Natural killer cell (primary cell): ENCODE measurements at regions not wholly inside any gene's neighbourhood (a gene's known extent, or its start where the extent isn't known, plus 50 kb on each side); places are given as distances from the start of the nearest gene placed in this dataset.

ENCODE experiments used
- ATAC-seq, 3 donors: fragments of 150-1000 bp in 2 of 3; fragments of 200-7000 bp in 1 of 3; cut with Tn5 transposase; 1 replicate in 1 of 3; 2 replicates in 2 of 3; pipeline ENCODE4 v1.10.0; 2021; ENCODE audit warnings: mild to moderate bottlenecking in 2 of 3, moderate library complexity in 2 of 3
- DNase-seq, 2 donors: peaks; one replicate each; pipeline versions ENCODE4 v3.0.0 to v3.0.0-alpha.2; 2013 to 2021; ENCODE audit warnings: mixed read lengths in 1 of 2
- H3K27ac ChIP-seq: one replicate; pipeline ENCODE4 v1.5.1; 2013; ENCODE audit warnings: mild to moderate bottlenecking, low read length
- H3K27me3 ChIP-seq: one replicate; pipeline ENCODE4 v1.6.1; 2013; ENCODE audit warnings: low read length; ENCODE audit not compliant: control insufficient read depth, insufficient read depth
- H3K36me3 ChIP-seq: one replicate; pipeline ENCODE4 v1.6.1; 2013; ENCODE audit warnings: low read length; ENCODE audit not compliant: control insufficient read depth, insufficient read depth
- H3K4me1 ChIP-seq: one replicate; pipeline ENCODE4 v1.6.1; 2013; ENCODE audit warnings: low read length; ENCODE audit not compliant: control insufficient read depth, insufficient read depth
- H3K4me3 ChIP-seq: one replicate; pipeline ENCODE4 v1.5.1; 2013; ENCODE audit warnings: low read length
- H3K9me3 ChIP-seq: one replicate; pipeline ENCODE4 v1.6.1; 2013; ENCODE audit warnings: low read length; ENCODE audit not compliant: control insufficient read depth, insufficient read depth
- H3K27ac Mint-ChIP-seq, 2 donors: one replicate each; pipeline ENCODE4 v1.8.0; 2022; ENCODE audit warnings: mild to moderate bottlenecking in 2 of 2, mixed read lengths in 2 of 2, moderate library complexity in 1 of 2
- H3K27me3 Mint-ChIP-seq, 2 donors: one replicate each; pipeline ENCODE4 v1.8.0; 2022; ENCODE audit warnings: low read depth in 2 of 2, mixed read lengths in 2 of 2
- H3K36me3 Mint-ChIP-seq: one replicate; pipeline ENCODE4 v1.8.0; 2022; ENCODE audit warnings: mixed read lengths
- H3K4me1 Mint-ChIP-seq, 2 donors: one replicate each; pipeline ENCODE4 v1.8.0; 2022; ENCODE audit warnings: mixed read lengths in 2 of 2
- H3K4me3 Mint-ChIP-seq: one replicate; pipeline ENCODE4 v1.8.0; 2022; ENCODE audit warnings: mild to moderate bottlenecking, moderate library complexity, mixed read lengths
- H3K9me3 Mint-ChIP-seq, 2 donors: one replicate each; pipeline ENCODE4 v1.8.0; 2022; ENCODE audit warnings: mixed read lengths in 2 of 2
- CTCF ChIP-seq: fragments of 200-600 bp; IDR thresholded peaks from one replicate; pipeline ENCODE4 v1.8.0; 2022; ENCODE audit warnings: antibody characterized with exemption
- WGBS: methylation state at CpG from one replicate; pipeline ENCODE4 v1.1.7; 2013; ENCODE audit warnings: missing lambda C conversion rate; ENCODE audit not compliant: insufficient coverage; 5-methylcytosine and 5-hydroxymethylcytosine counted together
- intact Hi-C: fragments of 100-400 bp; cut with micrococcal nuclease; formaldehyde crosslinking; loops from one replicate; pipeline ENCODE4 v1.14.2; 2022

- 62% methylated on average over 3 of the region's 3 CpGs for WGBS
- no peaks in the 10 kb centered on the region for H3K27me3 Mint-ChIP-seq
- no peaks in the 10 kb centered on the region for H3K27me3 ChIP-seq
- intact Hi-C loops, result no loop called here
- no peak overlapping the region for H3K4me3 ChIP-seq
- no peaks in the 10 kb centered on the region for H3K4me1 ChIP-seq
- H3K4me3 Mint-ChIP-seq, result no peak overlapping the region
- no peaks in the 10 kb centered on the region for H3K9me3 ChIP-seq
- no peak overlapping the region for H3K27ac ChIP-seq
- no peak overlapping the region for H3K27ac Mint-ChIP-seq
- ATAC-seq, result no peak
- no peaks in the 10 kb centered on the region for H3K36me3 Mint-ChIP-seq
- TF ChIP-seq CTCF, result no peak
- H3K36me3 ChIP-seq, result no peaks in the 10 kb centered on the region
- no peaks in the 10 kb centered on the region for H3K4me1 Mint-ChIP-seq
- H3K9me3 Mint-ChIP-seq, result peaks cover 2 to 3% of the 10 kb centered on the region in 2 donors
- no peak for DNase-seq
Observed at GRCh38 chr10:52903397-52903938, 130.9 kb upstream of the MBL2 start.

- WGBS, result no CpG with 5 or more reads among the region's 2 CpGs
- no peaks in the 10 kb centered on the region for H3K9me3 ChIP-seq
Observed at GRCh38 chr10:52900593-52900992, 128.0 kb upstream of the MBL2 start.

GRCh38 chr10:52897162-52897561, 124.6 kb upstream of the MBL2 start:
- ATAC-seq (no peak), DNase-seq (no peak)
- no peaks in the 10 kb centered on the region for H3K27me3 ChIP-seq
- no peaks in the 10 kb centered on the region for H3K36me3 ChIP-seq
- no peaks in the 10 kb centered on the region for H3K4me1 Mint-ChIP-seq
- intact Hi-C loops, result no loop called here
- peaks cover 0 to 4% of the 10 kb centered on the region in 2 donors for H3K9me3 Mint-ChIP-seq
- H3K27me3 Mint-ChIP-seq, result no peaks in the 10 kb centered on the region
- H3K27ac ChIP-seq, result no peak overlapping the region
- no peaks in the 10 kb centered on the region for H3K4me1 ChIP-seq
- TF ChIP-seq CTCF, result no peak
- no peak overlapping the region for H3K4me3 ChIP-seq
- no peak overlapping the region for H3K27ac Mint-ChIP-seq
- no peak overlapping the region for H3K4me3 Mint-ChIP-seq
- no peaks in the 10 kb centered on the region for H3K36me3 Mint-ChIP-seq
- no peaks in the 10 kb centered on the region for H3K9me3 ChIP-seq

More at GRCh38 chr10:52900593-52900992, 128.0 kb upstream of the MBL2 start:
- Histone ChIP-seq H3K4me3 (no peak overlapping the region), H3K4me1 (no peaks in the 10 kb centered on the region), H3K27me3 (no peaks in the 10 kb centered on the region), H3K36me3 (no peaks in the 10 kb centered on the region), H3K27ac (no peak overlapping the region)
- H3K27me3 Mint-ChIP-seq, result no peaks in the 10 kb centered on the region
- ATAC-seq (no peak), DNase-seq (no peak)
- H3K9me3 Mint-ChIP-seq, result no peaks in the 10 kb centered on the region
- H3K4me1 Mint-ChIP-seq, result no peaks in the 10 kb centered on the region
- H3K27ac Mint-ChIP-seq, result no peak overlapping the region
- H3K36me3 Mint-ChIP-seq, result no peaks in the 10 kb centered on the region
- intact Hi-C loops, result no loop called here
- H3K4me3 Mint-ChIP-seq, result no peak overlapping the region
- TF ChIP-seq CTCF, result no peak

GRCh38 chr10:52895059-52895458, 122.5 kb upstream of the MBL2 start:
- Mint-ChIP-seq H3K27ac (no peak overlapping the region), H3K4me1 (no peaks in the 10 kb centered on the region), H3K4me3 (no peak overlapping the region), H3K27me3 (no peaks in the 10 kb centered on the region), H3K36me3 (no peaks in the 10 kb centered on the region), H3K9me3 (peaks cover 0 to 4% of the 10 kb centered on the region in 2 donors)
- Histone ChIP-seq H3K4me1 (no peaks in the 10 kb centered on the region), H3K9me3 (no peaks in the 10 kb centered on the region), H3K36me3 (no peaks in the 10 kb centered on the region), H3K4me3 (no peak overlapping the region), H3K27ac (no peak overlapping the region), H3K27me3 (no peaks in the 10 kb centered on the region)
- ATAC-seq (no peak), DNase-seq (no peak)
- intact Hi-C loops, result no loop called here
- TF ChIP-seq CTCF, result no peak
